HepG2 (cell line): ENCODE measurements at regions not wholly inside any gene's neighbourhood (a gene's known extent, or its start where the extent isn't known, plus 50 kb on each side); places are given as distances from the start of the nearest gene placed in this dataset.

ENCODE experiments used
- ATAC-seq: fragments of 200-7000 bp; cut with Tn5 transposase; 3 replicates; pipeline ENCODE4 v1.9.1; 2020; ENCODE audit warnings: mild to moderate bottlenecking, moderate library complexity
- BruUV-seq: library from RNA; stranded (reverse); fragments of 400-500 nt; replicated peaks from 2 replicates; lab custom pipeline; 2021; lab: Mats Ljungman, UMichigan
- CTCF ChIA-PET: fragments of 300-600 bp; formaldehyde crosslinking; extraction: SDS; loops from one replicate; lab custom pipeline; 2021; ENCODE audit warnings: low total read pairs, inconsistent platforms, low intra/inter-chr PET ratio; lab: Yijun Ruan, JAX
- POLR2A ChIA-PET: fragments of 350-600 bp; sonication (Branson Sonifier 250); formaldehyde crosslinking; loops from one replicate; lab custom pipeline; 2020; ENCODE audit warnings: antibody characterized with exemption, inconsistent platforms; lab: Yijun Ruan, JAX
- DNase-seq: peaks from one replicate; pipeline ENCODE4 v3.0.0-alpha.2; 2015; ENCODE audit warnings: low spot score
- FAIRE-seq: peaks from 3 replicates; lab custom pipeline; 2011; peaks lifted over from hg19 to GRCh38; lab: Jason Lieb, UNC
- H2AFZ ChIP-seq: one replicate; pipeline ENCODE4 v1.6.1; 2011; ENCODE audit warnings: low read length, inconsistent platforms
- H3K27ac ChIP-seq: fragments of 300-600 bp; 3 replicates; pipeline ENCODE4 v1.8.0; 2011; ENCODE audit warnings: mixed run types, mild to moderate bottlenecking, mixed read lengths, low read length, inconsistent platforms; ENCODE audit not compliant: insufficient read depth; ENCODE audit errors: extremely low read length
- H3K27me3 ChIP-seq, 2 experiments: fragments of 200-600 bp in 1 of 2; 2 replicates in 1 of 2; 3 replicates in 1 of 2; pipeline versions ENCODE4 v1.6.0 to v1.8.0; 2011; ENCODE audit warnings: low read length in 2 of 2, mild to moderate bottlenecking in 2 of 2, moderate library complexity in 2 of 2, inconsistent platforms in 1 of 2; ENCODE audit not compliant: insufficient read depth in 2 of 2, control insufficient read depth in 1 of 2
- H3K36me3 ChIP-seq, 2 experiments: fragments of 200-600 bp in 1 of 2; replicated peaks in 1 of 2; 2 replicates in 1 of 2; 3 replicates in 1 of 2; pipeline versions ENCODE4 v1.5.1 to v1.8.0; 2011; ENCODE audit warnings: low read length in 2 of 2, inconsistent platforms in 1 of 2; ENCODE audit not compliant: insufficient read depth in 2 of 2, control insufficient read depth in 1 of 2
- H3K4me1 ChIP-seq: 2 replicates; pipeline ENCODE4 v1.5.1; 2012; ENCODE audit warnings: low read length, inconsistent platforms; ENCODE audit not compliant: insufficient read depth
- H3K4me2 ChIP-seq: 2 replicates; pipeline ENCODE4 v1.6.0; 2011; ENCODE audit warnings: low read depth, low read length, inconsistent platforms
- H3K4me3 ChIP-seq, 3 experiments: fragments of 200-600 bp in 1 of 3; sonication (generic), shearing (Covaris generic) in 1 of 3; replicated peaks in 1 of 3; 2 replicates each; pipeline ENCODE4 v1.5.1; 2011 to 2016; ENCODE audit warnings: low read length in 3 of 3, inconsistent platforms in 2 of 3, low read depth in 2 of 3, mild to moderate bottlenecking in 2 of 3, control low read depth in 1 of 3, mixed read lengths in 1 of 3; ENCODE audit not compliant: insufficient read depth in 1 of 3
- H3K79me2 ChIP-seq: one replicate; pipeline ENCODE4 v1.6.1; 2011; ENCODE audit warnings: low read length, inconsistent platforms; ENCODE audit not compliant: insufficient read depth
- H3K9ac ChIP-seq: 2 replicates; pipeline ENCODE4 v1.6.0; 2011; ENCODE audit warnings: mild to moderate bottlenecking, low read depth, low read length, inconsistent platforms; ENCODE audit not compliant: insufficient read depth
- H3K9me3 ChIP-seq: 2 replicates; pipeline ENCODE4 v1.5.1; 2012; ENCODE audit warnings: mild to moderate bottlenecking, low read length
- H4K20me1 ChIP-seq: 2 replicates; pipeline ENCODE4 v1.6.0; 2011; ENCODE audit warnings: inconsistent platforms, mild to moderate bottlenecking, low read length, moderate library complexity; ENCODE audit not compliant: insufficient read depth
- MAFF ChIP-seq: IDR thresholded peaks from 2 replicates; pipeline ENCODE4 v1.6.1; 2011; ENCODE audit warnings: low read depth, low read length, improper control_type of control experiment
- MEIS2 ChIP-seq: sonication (generic); formaldehyde crosslinking; IDR thresholded peaks from 2 replicates; pipeline ENCODE4 v1.9.0; 2021; ENCODE audit warnings: mild to moderate bottlenecking, missing genetic modification reagents
- MTF2 ChIP-seq: sonication (generic); formaldehyde crosslinking; IDR thresholded peaks from 2 replicates; pipeline ENCODE4 v1.5.0; 2020; ENCODE audit warnings: missing genetic modification reagents, borderline replicate concordance
- RFXANK ChIP-seq: IDR thresholded peaks from 2 replicates; pipeline ENCODE4 v1.6.1; 2016
- SMAD9 ChIP-seq: sonication (generic); formaldehyde crosslinking; IDR thresholded peaks from 2 replicates; pipeline ENCODE4 v1.5.1; 2020; ENCODE audit warnings: mild to moderate bottlenecking, missing genetic modification reagents
- ZNF772 ChIP-seq: sonication (generic); formaldehyde crosslinking; IDR thresholded peaks from 2 replicates; pipeline ENCODE4 v1.5.0; 2020; ENCODE audit warnings: mild to moderate bottlenecking, missing genetic modification reagents
- WGBS: methylation state at CpG from one replicate; pipeline ENCODE4 v1.1.6; 2017; ENCODE audit warnings: low lambda C conversion rate; 5-methylcytosine and 5-hydroxymethylcytosine counted together
- in situ Hi-C: cut with HindIII; loops from 2 replicates; pipeline ENCODE4 v1.10.0; 2017; ENCODE audit warnings: low pct_unique_long_range_greater_than_20kb; ENCODE audit not compliant: extremely low pct_ligation_motif_present
- intact Hi-C: fragments of 100-400 bp; cut with micrococcal nuclease; formaldehyde crosslinking; loops from one replicate; pipeline ENCODE4 v1.10.0; 2022; ENCODE audit not compliant: unreplicated experiment
- TF ChIP-seq, protein P1 (sequence below): sonication (generic); formaldehyde crosslinking; IDR thresholded peaks from 2 replicates; pipeline ENCODE4 v1.8.0; 2023; ENCODE audit warnings: mild to moderate bottlenecking, missing genetic modification reagents
- TF ChIP-seq, protein P2 (sequence below): sonication (generic); formaldehyde crosslinking; IDR thresholded peaks from 2 replicates; pipeline ENCODE4 v1.4.0; 2020; ENCODE audit warnings: mild to moderate bottlenecking, missing genetic modification reagents
- TF ChIP-seq, protein P3 (sequence below): sonication (generic); formaldehyde crosslinking; IDR thresholded peaks from 2 replicates; pipeline ENCODE4 v1.4.0; 2020; ENCODE audit warnings: mild to moderate bottlenecking, missing genetic modification reagents, borderline replicate concordance
- TF ChIP-seq, protein P4 (sequence below): sonication (generic); formaldehyde crosslinking; IDR thresholded peaks from 2 replicates; pipeline ENCODE4 v1.5.0; 2020; ENCODE audit warnings: missing genetic modification reagents
- TF ChIP-seq, protein P5 (sequence below): sonication (generic); formaldehyde crosslinking; IDR thresholded peaks from 2 replicates; pipeline ENCODE4 v1.4.0; 2020; ENCODE audit warnings: missing genetic modification reagents

DNA sequence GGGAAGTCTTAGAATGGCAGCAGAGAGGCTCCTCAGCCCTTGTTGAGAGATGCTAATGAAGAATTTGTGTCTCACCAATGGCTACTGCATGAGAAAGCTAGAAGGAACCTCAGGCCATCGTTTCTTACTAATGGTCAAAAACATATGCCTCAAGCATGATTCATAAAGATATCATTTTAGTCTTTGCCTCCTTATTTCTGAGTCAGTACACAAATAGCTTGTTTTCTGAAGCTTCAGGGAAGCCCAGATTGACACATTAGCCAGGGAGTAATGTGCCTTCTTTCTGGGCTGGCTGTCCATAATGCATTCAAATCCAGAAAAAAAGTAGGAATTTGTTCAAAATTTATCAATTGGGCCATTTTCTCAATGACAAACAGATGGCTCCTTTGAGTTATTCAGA lies 169.4 kb upstream of the ZBED5 start:
- H3K4me3 ChIP-seq: no peak overlapping the region
- no peak for DNase-seq
- H3K36me3 ChIP-seq: no peaks in the 10 kb centered on the region
- in situ Hi-C loops (loop anchor here (5.0 to 10.0 kb wide), 2 partner anchors 238 to 760 kb away; no protein-coding TSS in a partner anchor), intact Hi-C loops (no loop called here)
- no peak for ATAC-seq
- H3K27ac ChIP-seq: no peak overlapping the region
- 0 out of 5 replicates have a peak, but pooled peaks cover 0 to 3% of the 10 kb centered on the region in 2 experiments for H3K27me3 ChIP-seq
- 0% methylated on average over 1 of the region's 1 CpG for WGBS
- ChIA-PET CTCF (no interaction called here), POLR2A (no interaction called here)
- H3K79me2 ChIP-seq: no peaks in the 10 kb centered on the region
- no peak overlapping the region for H2AFZ ChIP-seq
- no peak for FAIRE-seq
- no peaks in the 10 kb centered on the region for H3K4me1 ChIP-seq
- no peak overlapping the region for H3K9ac ChIP-seq
- no TSS peak for BruUV-seq
- no peaks in the 10 kb centered on the region for H4K20me1 ChIP-seq
- no peaks in the 10 kb centered on the region for H3K9me3 ChIP-seq
- no peak overlapping the region for H3K4me2 ChIP-seq
- TF ChIP-seq MEIS2 (no peak), SMAD9 (CRISPR knock-in tag) (no peak), RFXANK (CRISPR knock-in tag) (no peak), MAFF (no peak), ZNF772 (CRISPR knock-in tag) (no peak), MTF2 (CRISPR knock-in tag) (no peak)
- TF ChIP-seq, protein P1, sequence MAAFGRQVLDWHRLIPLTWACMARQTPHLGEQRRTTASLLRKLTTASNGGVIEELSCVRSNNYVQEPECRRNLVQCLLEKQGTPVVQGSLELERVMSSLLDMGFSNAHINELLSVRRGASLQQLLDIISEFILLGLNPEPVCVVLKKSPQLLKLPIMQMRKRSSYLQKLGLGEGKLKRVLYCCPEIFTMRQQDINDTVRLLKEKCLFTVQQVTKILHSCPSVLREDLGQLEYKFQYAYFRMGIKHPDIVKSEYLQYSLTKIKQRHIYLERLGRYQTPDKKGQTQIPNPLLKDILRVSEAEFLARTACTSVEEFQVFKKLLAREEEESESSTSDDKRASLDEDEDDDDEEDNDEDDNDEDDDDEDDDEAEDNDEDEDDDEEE: no peak
- TF ChIP-seq, protein P2, sequence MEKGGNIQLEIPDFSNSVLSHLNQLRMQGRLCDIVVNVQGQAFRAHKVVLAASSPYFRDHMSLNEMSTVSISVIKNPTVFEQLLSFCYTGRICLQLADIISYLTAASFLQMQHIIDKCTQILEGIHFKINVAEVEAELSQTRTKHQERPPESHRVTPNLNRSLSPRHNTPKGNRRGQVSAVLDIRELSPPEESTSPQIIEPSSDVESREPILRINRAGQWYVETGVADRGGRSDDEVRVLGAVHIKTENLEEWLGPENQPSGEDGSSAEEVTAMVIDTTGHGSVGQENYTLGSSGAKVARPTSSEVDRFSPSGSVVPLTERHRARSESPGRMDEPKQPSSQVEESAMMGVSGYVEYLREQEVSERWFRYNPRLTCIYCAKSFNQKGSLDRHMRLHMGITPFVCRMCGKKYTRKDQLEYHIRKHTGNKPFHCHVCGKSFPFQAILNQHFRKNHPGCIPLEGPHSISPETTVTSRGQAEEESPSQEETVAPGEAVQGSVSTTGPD: no peak
- TF ChIP-seq, protein P3, sequence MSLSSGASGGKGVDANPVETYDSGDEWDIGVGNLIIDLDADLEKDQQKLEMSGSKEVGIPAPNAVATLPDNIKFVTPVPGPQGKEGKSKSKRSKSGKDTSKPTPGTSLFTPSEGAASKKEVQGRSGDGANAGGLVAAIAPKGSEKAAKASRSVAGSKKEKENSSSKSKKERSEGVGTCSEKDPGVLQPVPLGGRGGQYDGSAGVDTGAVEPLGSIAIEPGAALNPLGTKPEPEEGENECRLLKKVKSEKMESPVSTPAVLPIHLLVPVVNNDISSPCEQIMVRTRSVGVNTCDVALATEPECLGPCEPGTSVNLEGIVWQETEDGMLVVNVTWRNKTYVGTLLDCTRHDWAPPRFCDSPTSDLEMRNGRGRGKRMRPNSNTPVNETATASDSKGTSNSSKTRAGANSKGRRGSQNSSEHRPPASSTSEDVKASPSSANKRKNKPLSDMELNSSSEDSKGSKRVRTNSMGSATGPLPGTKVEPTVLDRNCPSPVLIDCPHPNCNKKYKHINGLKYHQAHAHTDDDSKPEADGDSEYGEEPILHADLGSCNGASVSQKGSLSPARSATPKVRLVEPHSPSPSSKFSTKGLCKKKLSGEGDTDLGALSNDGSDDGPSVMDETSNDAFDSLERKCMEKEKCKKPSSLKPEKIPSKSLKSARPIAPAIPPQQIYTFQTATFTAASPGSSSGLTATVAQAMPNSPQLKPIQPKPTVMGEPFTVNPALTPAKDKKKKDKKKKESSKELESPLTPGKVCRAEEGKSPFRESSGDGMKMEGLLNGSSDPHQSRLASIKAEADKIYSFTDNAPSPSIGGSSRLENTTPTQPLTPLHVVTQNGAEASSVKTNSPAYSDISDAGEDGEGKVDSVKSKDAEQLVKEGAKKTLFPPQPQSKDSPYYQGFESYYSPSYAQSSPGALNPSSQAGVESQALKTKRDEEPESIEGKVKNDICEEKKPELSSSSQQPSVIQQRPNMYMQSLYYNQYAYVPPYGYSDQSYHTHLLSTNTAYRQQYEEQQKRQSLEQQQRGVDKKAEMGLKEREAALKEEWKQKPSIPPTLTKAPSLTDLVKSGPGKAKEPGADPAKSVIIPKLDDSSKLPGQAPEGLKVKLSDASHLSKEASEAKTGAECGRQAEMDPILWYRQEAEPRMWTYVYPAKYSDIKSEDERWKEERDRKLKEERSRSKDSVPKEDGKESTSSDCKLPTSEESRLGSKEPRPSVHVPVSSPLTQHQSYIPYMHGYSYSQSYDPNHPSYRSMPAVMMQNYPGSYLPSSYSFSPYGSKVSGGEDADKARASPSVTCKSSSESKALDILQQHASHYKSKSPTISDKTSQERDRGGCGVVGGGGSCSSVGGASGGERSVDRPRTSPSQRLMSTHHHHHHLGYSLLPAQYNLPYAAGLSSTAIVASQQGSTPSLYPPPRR (CRISPR knock-in tag): no peak
- TF ChIP-seq, protein P4, sequence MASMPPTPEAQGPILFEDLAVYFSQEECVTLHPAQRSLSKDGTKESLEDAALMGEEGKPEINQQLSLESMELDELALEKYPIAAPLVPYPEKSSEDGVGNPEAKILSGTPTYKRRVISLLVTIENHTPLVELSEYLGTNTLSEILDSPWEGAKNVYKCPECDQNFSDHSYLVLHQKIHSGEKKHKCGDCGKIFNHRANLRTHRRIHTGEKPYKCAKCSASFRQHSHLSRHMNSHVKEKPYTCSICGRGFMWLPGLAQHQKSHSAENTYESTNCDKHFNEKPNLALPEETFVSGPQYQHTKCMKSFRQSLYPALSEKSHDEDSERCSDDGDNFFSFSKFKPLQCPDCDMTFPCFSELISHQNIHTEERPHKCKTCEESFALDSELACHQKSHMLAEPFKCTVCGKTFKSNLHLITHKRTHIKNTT (CRISPR knock-in tag): no peak
- TF ChIP-seq, protein P5, sequence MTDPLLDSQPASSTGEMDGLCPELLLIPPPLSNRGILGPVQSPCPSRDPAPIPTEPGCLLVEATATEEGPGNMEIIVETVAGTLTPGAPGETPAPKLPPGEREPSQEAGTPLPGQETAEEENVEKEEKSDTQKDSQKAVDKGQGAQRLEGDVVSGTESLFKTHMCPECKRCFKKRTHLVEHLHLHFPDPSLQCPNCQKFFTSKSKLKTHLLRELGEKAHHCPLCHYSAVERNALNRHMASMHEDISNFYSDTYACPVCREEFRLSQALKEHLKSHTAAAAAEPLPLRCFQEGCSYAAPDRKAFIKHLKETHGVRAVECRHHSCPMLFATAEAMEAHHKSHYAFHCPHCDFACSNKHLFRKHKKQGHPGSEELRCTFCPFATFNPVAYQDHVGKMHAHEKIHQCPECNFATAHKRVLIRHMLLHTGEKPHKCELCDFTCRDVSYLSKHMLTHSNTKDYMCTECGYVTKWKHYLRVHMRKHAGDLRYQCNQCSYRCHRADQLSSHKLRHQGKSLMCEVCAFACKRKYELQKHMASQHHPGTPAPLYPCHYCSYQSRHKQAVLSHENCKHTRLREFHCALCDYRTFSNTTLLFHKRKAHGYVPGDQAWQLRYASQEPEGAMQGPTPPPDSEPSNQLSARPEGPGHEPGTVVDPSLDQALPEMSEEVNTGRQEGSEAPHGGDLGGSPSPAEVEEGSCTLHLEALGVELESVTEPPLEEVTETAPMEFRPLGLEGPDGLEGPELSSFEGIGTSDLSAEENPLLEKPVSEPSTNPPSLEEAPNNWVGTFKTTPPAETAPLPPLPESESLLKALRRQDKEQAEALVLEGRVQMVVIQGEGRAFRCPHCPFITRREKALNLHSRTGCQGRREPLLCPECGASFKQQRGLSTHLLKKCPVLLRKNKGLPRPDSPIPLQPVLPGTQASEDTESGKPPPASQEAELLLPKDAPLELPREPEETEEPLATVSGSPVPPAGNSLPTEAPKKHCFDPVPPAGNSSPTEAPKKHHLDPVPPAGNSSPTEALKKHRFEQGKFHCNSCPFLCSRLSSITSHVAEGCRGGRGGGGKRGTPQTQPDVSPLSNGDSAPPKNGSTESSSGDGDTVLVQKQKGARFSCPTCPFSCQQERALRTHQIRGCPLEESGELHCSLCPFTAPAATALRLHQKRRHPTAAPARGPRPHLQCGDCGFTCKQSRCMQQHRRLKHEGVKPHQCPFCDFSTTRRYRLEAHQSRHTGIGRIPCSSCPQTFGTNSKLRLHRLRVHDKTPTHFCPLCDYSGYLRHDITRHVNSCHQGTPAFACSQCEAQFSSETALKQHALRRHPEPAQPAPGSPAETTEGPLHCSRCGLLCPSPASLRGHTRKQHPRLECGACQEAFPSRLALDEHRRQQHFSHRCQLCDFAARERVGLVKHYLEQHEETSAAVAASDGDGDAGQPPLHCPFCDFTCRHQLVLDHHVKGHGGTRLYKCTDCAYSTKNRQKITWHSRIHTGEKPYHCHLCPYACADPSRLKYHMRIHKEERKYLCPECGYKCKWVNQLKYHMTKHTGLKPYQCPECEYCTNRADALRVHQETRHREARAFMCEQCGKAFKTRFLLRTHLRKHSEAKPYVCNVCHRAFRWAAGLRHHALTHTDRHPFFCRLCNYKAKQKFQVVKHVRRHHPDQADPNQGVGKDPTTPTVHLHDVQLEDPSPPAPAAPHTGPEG (CRISPR knock-in tag): no peak
